ENCODE measurements at regions not wholly inside any gene's neighbourhood (a gene's known extent, or its start where the extent isn't known, plus 50 kb on each side); places are given as distances from the start of the nearest gene placed in this dataset.

GRCh38 chr1:57713501-57713900 is 289.6 kb upstream of the DAB1 start:
- TF ChIP-seq BRCA1 (IDR thresholded peaks at IDR 0.05) (no peak), BRCA1 (CRISPR knock-in tag; IDR thresholded peaks at IDR 0.05) (no peak), MLX (CRISPR knock-in tag; conservative IDR thresholded peaks at IDR 0.05) (no peak), SP1 (CRISPR knock-in tag; IDR thresholded peaks at IDR 0.05) (no peak), FOXA3 (CRISPR knock-in tag; conservative IDR thresholded peaks at IDR 0.05 in 1 of 2, IDR thresholded peaks at IDR 0.05 in 1 of 2) (no peak), HDAC2 (IDR thresholded peaks at IDR 0.05) (no peak), CTCF (IDR thresholded peaks at IDR 0.05 in 2 of 3, conservative IDR thresholded peaks at IDR 0.05 in 1 of 3; ENCODE audit: insufficient read depth in 2 of 3, low read depth in 1 of 3, low read length in 3 of 3) (no peak), CREB1 (IDR thresholded peaks at IDR 0.05) (no peak), CREB1 (CRISPR knock-in tag; IDR thresholded peaks at IDR 0.05) (no peak), HOXB6 (CRISPR knock-in tag; IDR thresholded peaks at IDR 0.05; ENCODE audit: borderline replicate concordance) (no peak), ATF1 (CRISPR knock-in tag; IDR thresholded peaks at IDR 0.05) (no peak), ATF1 (tag; IDR thresholded peaks at IDR 0.05) (no peak), SMAD1 (IDR thresholded peaks at IDR 0.05; ENCODE audit: low read depth, low read length, partially characterized antibody) (no peak), FOXK1 (CRISPR knock-in tag; IDR thresholded peaks at IDR 0.05; ENCODE audit: borderline replicate concordance) (no peak)
- TF ChIP-seq, protein P1, sequence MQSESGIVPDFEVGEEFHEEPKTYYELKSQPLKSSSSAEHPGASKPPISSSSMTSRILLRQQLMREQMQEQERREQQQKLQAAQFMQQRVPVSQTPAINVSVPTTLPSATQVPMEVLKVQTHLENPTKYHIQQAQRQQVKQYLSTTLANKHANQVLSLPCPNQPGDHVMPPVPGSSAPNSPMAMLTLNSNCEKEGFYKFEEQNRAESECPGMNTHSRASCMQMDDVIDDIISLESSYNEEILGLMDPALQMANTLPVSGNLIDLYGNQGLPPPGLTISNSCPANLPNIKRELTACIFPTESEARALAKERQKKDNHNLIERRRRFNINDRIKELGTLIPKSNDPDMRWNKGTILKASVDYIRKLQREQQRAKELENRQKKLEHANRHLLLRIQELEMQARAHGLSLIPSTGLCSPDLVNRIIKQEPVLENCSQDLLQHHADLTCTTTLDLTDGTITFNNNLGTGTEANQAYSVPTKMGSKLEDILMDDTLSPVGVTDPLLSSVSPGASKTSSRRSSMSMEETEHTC (IDR thresholded peaks at IDR 0.05) = no peak
- TF ChIP-seq, protein P2, sequence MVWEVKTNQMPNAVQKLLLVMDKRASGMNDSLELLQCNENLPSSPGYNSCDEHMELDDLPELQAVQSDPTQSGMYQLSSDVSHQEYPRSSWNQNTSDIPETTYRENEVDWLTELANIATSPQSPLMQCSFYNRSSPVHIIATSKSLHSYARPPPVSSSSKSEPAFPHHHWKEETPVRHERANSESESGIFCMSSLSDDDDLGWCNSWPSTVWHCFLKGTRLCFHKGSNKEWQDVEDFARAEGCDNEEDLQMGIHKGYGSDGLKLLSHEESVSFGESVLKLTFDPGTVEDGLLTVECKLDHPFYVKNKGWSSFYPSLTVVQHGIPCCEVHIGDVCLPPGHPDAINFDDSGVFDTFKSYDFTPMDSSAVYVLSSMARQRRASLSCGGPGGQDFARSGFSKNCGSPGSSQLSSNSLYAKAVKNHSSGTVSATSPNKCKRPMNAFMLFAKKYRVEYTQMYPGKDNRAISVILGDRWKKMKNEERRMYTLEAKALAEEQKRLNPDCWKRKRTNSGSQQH (CRISPR knock-in tag; IDR thresholded peaks at IDR 0.05) = no peak
- TF ChIP-seq, protein P3, sequence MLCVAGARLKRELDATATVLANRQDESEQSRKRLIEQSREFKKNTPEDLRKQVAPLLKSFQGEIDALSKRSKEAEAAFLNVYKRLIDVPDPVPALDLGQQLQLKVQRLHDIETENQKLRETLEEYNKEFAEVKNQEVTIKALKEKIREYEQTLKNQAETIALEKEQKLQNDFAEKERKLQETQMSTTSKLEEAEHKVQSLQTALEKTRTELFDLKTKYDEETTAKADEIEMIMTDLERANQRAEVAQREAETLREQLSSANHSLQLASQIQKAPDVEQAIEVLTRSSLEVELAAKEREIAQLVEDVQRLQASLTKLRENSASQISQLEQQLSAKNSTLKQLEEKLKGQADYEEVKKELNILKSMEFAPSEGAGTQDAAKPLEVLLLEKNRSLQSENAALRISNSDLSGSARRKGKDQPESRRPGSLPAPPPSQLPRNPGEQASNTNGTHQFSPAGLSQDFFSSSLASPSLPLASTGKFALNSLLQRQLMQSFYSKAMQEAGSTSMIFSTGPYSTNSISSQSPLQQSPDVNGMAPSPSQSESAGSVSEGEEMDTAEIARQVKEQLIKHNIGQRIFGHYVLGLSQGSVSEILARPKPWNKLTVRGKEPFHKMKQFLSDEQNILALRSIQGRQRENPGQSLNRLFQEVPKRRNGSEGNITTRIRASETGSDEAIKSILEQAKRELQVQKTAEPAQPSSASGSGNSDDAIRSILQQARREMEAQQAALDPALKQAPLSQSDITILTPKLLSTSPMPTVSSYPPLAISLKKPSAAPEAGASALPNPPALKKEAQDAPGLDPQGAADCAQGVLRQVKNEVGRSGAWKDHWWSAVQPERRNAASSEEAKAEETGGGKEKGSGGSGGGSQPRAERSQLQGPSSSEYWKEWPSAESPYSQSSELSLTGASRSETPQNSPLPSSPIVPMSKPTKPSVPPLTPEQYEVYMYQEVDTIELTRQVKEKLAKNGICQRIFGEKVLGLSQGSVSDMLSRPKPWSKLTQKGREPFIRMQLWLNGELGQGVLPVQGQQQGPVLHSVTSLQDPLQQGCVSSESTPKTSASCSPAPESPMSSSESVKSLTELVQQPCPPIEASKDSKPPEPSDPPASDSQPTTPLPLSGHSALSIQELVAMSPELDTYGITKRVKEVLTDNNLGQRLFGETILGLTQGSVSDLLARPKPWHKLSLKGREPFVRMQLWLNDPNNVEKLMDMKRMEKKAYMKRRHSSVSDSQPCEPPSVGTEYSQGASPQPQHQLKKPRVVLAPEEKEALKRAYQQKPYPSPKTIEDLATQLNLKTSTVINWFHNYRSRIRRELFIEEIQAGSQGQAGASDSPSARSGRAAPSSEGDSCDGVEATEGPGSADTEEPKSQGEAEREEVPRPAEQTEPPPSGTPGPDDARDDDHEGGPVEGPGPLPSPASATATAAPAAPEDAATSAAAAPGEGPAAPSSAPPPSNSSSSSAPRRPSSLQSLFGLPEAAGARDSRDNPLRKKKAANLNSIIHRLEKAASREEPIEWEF (CRISPR knock-in tag; IDR thresholded peaks at IDR 0.05) = no peak

Measured in K562 (cell line).